ENCODE measurements at regions not wholly inside any gene's neighbourhood (a gene's known extent, or its start where the extent isn't known, plus 50 kb on each side); places are given as distances from the start of the nearest gene placed in this dataset.
"Not testable (repeated sequence)": the region's sequence is repeated elsewhere in the genome, so short reads cannot be mapped to it uniquely, and the experiment has no call there.

- DNase-seq, result no peak
Measured at GRCh38 chr3:5707794-5708193, 520.3 kb downstream of the EDEM1 start.

DNA sequence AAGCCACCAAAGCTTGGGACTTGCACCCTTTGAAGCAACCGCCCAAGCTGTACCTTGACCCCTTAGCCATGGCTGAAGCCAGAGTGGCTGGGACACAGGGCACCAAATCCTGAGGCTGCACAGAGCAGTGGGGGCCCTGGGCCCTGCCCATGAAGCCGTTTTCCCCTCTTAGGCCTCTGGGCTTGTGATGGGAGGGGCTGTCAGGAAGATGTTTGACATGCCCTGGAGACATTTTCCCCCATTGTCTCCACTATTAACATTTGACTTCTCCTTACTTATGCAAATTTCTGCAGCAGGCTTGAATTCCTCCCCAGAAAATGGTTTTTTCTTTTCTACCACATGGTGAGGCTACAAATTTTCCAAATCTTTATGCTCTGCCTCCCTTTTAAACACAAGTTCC is 522.2 kb downstream of the EDEM1 start:
- no peak for DNase-seq

DNA sequence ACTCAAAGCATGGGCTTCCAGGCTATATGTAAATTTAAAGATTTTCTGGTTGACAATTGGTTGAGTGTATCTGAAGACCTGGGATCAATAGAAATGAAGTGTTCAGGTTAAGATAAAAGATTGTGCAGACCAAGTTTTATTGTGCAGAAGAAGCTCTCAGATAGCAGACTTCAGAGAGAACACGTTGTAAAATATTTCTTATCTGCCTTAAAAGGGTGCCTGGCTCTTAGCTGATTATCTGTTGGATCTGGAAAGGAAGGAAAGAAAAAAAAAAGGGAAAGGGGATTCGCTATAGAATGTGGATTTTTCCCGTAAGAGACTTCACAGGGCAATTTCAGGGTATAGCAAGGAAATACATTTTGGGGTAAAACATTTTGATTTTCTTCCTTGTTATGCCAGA is 523.2 kb downstream of the EDEM1 start:
- no peak for DNase-seq

GRCh38 chr3:5717254-5717653 is 529.7 kb downstream of the EDEM1 start:
- DNase-seq, result no peak

DNA sequence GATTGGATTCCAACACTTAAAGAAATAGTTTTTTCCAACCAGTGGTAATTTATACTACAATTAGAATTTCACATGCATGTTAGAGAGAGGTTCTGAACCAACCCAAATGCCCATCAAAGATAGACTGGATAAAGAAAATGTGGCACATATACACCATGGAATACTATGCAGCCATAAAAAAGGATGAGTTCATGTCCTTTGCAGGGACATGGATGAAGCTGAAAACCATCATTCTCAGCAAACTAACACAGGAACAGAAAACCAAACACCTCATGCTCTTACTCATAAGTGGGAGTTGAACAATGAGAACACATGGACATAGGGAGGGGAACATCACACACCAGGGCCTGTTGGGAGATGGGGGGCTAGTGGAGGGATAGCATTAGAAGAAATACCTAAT is 532.2 kb downstream of the EDEM1 start:
- DNase-seq, result not testable (repeated sequence)

DNA sequence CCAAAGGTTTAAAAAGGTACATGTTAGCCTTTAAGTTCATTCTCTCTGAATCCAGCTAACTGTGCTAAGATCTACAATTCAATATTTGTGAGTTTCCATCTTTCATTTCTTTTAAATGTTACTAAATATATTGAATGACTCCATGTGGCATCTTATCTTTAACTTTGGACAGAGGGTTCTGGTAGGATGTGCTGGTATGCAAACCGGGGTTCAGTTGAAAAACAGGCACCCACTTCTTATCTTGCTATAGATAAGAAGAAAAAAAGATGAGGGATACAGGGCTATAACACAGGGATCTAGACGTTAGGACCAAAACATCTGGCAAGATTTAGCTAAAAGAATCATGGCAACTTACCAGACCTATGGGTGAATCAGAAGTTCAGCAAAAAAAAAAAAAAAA is 538.3 kb downstream of the EDEM1 start:
- no peak for DNase-seq

- no peak for DNase-seq
Measured at GRCh38 chr3:5726621-5727020, 539.1 kb downstream of the EDEM1 start.

GRCh38 chr3:5727743-5728484 is 540.4 kb downstream of the EDEM1 start:
- no peak for DNase-seq

DNA sequence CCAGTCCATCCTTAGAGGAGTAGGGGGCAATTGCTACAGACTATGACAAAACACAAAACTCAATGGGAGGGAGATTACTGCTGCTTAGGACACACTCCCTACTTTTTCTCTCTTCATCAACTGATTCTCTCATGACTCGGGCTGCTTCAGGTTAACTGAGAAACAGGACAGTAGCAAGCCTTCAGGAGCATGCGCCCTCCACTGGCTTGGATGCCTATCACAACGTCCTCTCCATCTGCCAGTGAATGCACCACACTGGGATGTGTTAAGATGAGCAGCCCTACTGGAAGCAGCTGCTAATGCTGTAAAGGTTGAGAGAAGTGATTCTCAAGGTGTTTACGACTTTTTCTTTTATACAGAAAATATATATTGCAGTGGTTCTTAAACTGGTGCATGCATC is 542.3 kb downstream of the EDEM1 start:
- no peak for DNase-seq

DNA sequence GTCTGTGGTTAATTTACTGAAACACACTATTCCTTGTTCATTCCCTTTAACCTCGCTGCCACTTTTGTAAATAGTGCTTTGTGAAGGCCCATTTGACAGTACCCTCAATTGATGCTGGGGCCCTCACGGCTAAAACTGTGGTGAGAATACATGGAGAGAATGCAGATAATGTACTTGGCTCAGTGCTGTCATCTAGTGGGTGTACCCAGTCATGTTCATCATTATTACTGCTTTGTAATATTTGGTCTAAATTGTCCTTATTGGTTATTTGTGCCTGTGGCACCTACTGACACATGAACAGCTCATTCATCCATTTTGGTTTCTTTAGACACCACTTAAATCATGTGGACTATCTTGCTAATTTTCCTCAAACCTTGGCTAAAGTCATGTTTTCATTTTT is 543.6 kb downstream of the EDEM1 start:
- no peak for DNase-seq

GRCh38 chr3:5732081-5732480 is 544.6 kb downstream of the EDEM1 start:
- DNase-seq, result no peak

DNA sequence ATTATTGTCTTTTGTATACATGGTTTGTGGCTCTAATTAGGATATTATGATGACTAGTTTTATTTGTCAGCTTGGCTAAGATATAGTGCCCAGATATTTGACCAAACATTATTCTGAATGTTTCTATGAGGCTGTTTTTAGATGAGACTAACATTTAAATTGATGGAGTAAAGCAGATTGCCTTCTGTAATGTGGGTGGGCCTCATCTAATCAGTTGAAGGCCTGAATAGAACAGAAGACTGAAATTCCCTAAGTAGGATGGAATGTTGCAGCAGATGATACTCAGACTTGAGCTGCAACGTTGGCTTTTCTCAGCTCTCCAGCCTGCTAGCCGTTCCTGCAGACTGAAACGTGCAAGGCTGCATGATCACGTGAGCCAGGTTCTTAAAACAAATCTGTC is 546.5 kb downstream of the EDEM1 start:
- DNase-seq, result no peak

- no peak for DNase-seq
Measured at GRCh38 chr3:5735896-5736295, 548.4 kb downstream of the EDEM1 start.

DNA sequence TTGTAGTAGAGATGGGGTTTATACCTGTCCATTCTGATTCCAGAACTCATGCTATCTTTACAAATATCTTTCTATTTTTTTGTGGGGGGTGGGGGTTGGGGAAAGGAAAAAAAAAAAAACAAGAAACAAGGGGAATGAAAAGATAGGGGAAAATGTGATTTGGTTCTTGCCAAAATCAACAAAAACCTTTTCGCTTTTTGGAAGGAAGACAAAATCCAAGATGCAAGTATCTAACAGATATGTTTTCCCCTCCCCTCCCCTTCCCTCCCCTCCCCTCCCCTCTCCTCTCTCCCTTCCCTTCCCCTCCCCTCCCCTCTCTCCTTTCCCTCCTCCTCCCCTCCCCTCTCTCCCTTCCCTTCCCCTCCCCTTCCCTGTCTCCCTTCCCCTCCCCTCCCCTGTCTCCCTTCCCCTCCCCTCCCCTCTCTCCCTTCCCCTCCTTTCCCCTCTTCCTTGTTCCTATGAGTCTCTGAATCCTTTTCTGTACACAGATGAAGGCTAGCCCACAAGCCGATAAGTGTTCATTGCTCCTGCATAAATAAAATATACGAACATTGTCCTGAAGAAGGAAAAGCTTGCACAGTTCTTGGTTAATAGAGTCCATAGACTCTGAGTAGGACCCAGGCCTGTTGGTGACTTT is 551.9 kb downstream of the EDEM1 start:
- no peak for DNase-seq

GRCh38 chr3:5739949-5740348 is 552.4 kb downstream of the EDEM1 start:
- DNase-seq, result no peak

GRCh38 chr3:5741017-5741416 is 553.5 kb downstream of the EDEM1 start:
- no peak for DNase-seq

DNA sequence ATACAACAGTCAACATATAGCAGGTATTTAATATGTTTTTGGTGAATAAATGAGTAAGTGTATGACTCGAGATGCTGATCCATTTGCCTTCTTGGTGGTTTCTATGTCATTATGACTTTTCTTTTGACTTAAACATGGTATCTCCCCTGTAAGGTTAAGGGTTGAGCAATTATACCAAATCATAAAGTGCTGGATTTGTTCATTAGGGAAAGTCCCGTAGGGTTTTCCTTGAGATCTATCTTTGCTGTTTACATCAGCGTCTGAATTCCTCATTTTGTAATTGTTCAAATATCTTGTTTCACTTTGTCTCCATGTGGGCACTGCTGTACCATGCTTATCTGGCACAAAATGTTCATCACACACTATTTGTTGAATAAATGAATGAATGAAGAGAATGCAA is 562.6 kb downstream of the EDEM1 start:
- DNase-seq, result no peak

GRCh38 chr3:5750874-5751640 is 563.5 kb downstream of the EDEM1 start:
- no peak for DNase-seq

- DNase-seq, result no peak
Measured at GRCh38 chr3:5754602-5755001, 567.1 kb downstream of the EDEM1 start.

DNA sequence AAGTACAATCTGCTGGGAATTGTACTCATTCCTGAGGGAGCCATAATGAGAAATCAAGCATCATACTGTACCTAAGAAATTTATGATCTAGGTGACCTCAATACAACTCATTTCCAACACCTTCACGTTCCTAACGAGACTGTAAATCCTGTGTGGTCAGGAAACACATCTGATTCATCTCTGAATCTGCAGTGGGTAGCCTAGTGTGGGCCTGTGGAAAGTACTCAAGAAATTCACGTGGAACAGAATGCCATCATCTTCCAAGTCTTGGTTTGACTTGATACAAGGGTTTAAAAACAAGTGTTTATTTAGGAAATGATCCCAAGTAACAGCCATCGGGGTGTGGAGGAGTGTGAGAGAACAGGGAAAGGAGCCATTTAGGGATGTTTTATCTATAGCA is 568.9 kb downstream of the EDEM1 start:
- DNase-seq, result no peak

DNA sequence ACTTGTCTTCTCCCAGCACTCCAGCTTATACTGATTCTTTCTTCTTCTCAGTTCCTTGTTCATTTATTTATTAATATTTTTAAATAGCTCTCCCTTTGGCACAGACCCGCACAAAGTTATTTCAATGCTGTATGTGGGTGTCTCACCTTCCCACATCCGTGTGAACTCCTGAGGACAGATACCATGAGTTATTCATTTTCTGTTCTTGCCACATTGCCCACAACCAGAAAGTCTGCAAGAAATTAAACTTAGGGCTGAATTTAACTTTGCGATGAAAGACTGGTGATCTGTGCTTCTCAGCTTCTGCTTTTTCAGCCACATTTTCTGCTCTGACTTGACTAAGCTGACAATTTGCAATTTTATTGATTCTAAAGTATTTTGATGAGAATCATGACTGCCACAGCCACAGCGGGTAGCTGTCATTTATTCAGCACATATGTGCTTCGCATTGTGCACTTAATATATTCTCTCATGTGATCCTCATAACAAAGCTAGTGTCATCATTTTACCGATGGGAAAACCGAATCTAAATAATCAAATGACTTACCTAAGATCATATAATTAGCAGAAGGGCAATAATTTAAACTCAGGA is 569.8 kb downstream of the EDEM1 start:
- no peak for DNase-seq

DNA sequence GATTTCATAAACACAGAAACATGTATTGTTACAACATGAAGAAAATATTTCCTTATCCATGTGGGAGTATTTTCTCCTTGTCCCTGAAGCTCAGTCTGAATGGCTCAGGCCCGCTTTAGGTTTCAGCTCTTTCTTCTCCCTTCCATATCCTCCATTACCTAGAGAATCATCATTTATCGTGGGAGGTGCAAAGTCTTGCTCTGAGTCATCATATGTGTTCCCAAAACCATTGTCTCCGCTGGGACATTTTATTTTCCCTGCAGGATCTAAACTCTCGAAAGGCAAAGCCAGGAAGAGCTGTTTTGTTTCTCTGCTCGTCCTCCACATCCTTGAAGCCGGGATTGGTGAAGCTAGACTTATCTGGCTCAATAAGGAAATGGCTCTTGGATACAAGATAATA is 571.2 kb downstream of the EDEM1 start:
- DNase-seq, result no peak

DNA sequence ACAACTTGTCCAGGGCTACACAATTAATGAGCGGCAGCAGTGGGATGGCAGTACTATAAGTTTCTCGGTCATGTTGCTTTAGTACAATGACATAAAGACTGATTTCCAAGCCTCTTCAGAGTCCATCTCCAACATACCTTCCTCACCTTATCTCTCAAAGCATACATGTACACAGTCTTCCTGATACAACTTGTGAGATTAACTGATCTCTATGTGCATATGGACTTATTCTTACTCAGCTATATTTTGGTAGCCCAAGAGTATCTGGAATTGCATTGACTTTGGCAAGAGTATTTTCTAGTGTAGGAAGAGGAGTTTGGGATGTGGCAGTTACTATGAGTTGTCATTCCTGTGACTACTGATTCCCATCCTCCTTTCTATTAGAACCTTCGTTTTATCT is 575.0 kb downstream of the EDEM1 start:
- no peak for DNase-seq

DNA sequence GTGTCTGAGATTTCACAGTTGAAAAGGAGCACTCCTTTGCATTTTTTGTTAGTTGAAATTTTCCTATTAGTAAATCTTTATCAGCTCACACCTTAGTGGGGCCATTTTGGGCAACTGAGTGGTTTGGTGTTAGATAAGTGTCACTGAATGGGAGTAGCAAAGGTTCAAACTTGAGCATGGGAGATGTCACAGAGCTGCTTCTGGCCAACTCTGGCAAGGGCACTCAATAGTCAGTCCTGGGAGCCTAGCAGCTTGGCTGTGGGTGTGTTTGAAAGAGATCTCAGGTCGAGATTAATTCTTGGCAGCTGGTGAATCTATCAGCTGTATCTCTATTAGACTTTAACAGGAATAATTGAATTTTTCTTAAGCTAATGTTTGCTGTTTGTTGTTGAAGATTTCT is 579.3 kb downstream of the EDEM1 start:
- DNase-seq, result no peak
